ENCODE measurements at regions not wholly inside any gene's neighbourhood (a gene's known extent, or its start where the extent isn't known, plus 50 kb on each side); places are given as distances from the start of the nearest gene placed in this dataset.

- TF ChIP-seq POLR2AphosphoS5 (IDR thresholded peaks at IDR 0.05; ENCODE audit: low read depth, low read length), result no peak
- no peak for TF ChIP-seq TAF1 (IDR thresholded peaks at IDR 0.05; ENCODE audit: borderline replicate concordance, low read depth, low read length)
- no peak for TF ChIP-seq POLR2A (IDR thresholded peaks at IDR 0.05; ENCODE audit: low read depth, low read length)
Observed at GRCh38 chr14:37810094-37810801, 214.8 kb downstream of the TTC6 start.
